GM12892 (cell line): ENCODE measurements at regions not wholly inside any gene's neighbourhood (a gene's known extent, or its start where the extent isn't known, plus 50 kb on each side); places are given as distances from the start of the nearest gene placed in this dataset.

Experiments
- POLR2A ChIP-seq: IDR thresholded peaks from 2 replicates; pipeline ENCODE4 v1.6.1; 2011; ENCODE audit warnings: low read depth, low read length, control low read depth
- POLR2AphosphoS5 ChIP-seq: IDR thresholded peaks from 2 replicates; pipeline ENCODE4 v1.6.1; 2011; ENCODE audit warnings: low read depth, low read length, control low read depth

GRCh38 chr4:143282211-143282707, 54.4 kb upstream of the GAB1 start:
- TF ChIP-seq POLR2AphosphoS5, result no peak
- no peak for TF ChIP-seq POLR2A
